ENCODE measurements at regions not wholly inside any gene's neighbourhood (a gene's known extent, or its start where the extent isn't known, plus 50 kb on each side); places are given as distances from the start of the nearest gene placed in this dataset.

- TF ChIP-seq NANOG (IDR thresholded peaks at IDR 0.05; ENCODE audit: borderline replicate concordance) (no peak), EZH2phosphoT487 (IDR thresholded peaks at IDR 0.05; ENCODE audit: unreplicated experiment) (no peak), EZH2 (IDR thresholded peaks at IDR 0.05; ENCODE audit: low read depth, unreplicated experiment) (no peak)
- TF ChIP-seq, protein P1, sequence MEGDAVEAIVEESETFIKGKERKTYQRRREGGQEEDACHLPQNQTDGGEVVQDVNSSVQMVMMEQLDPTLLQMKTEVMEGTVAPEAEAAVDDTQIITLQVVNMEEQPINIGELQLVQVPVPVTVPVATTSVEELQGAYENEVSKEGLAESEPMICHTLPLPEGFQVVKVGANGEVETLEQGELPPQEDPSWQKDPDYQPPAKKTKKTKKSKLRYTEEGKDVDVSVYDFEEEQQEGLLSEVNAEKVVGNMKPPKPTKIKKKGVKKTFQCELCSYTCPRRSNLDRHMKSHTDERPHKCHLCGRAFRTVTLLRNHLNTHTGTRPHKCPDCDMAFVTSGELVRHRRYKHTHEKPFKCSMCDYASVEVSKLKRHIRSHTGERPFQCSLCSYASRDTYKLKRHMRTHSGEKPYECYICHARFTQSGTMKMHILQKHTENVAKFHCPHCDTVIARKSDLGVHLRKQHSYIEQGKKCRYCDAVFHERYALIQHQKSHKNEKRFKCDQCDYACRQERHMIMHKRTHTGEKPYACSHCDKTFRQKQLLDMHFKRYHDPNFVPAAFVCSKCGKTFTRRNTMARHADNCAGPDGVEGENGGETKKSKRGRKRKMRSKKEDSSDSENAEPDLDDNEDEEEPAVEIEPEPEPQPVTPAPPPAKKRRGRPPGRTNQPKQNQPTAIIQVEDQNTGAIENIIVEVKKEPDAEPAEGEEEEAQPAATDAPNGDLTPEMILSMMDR (conservative IDR thresholded peaks at IDR 0.05; ENCODE audit: low read depth in 2 of 2), result no peak
Observed at GRCh38 chr20:39751557-39752137, 789.5 kb downstream of the DHX35 start.
